ENCODE measurements at regions not wholly inside any gene's neighbourhood (a gene's known extent, or its start where the extent isn't known, plus 50 kb on each side); places are given as distances from the start of the nearest gene placed in this dataset.

- TF ChIP-seq CTCF (IDR thresholded peaks at IDR 0.05) (peak in 4 of 5 experiments; percentile 19 to 30 (median 28)), POLR2A (IDR thresholded peaks at IDR 0.05) (no peak), POLR2AphosphoS5 (IDR thresholded peaks at IDR 0.05) (no peak), EP300 (IDR thresholded peaks at IDR 0.05; ENCODE audit: low read depth) (no peak)
These were observed 51.7 kb upstream of the CCDC85A start for GRCh38 chr2:56132138-56132537.

All from transverse colon (tissue), 4 donors.